Endothelial cell (in vitro differentiated cells): ENCODE measurements at regions not wholly inside any gene's neighbourhood (a gene's known extent, or its start where the extent isn't known, plus 50 kb on each side); places are given as distances from the start of the nearest gene placed in this dataset.

Experiments used
- DNase-seq: peaks from one replicate; pipeline ENCODE4 v3.0.0; 2021; ENCODE audit warnings: low spot score
- H3K27ac Mint-ChIP-seq: one replicate; pipeline ENCODE4 v1.8.0; 2021; ENCODE audit warnings: mixed read lengths, inconsistent platforms; ENCODE audit not compliant: unreplicated experiment
- H3K27me3 Mint-ChIP-seq: one replicate; pipeline ENCODE4 v1.8.0; 2021; ENCODE audit warnings: mild to moderate bottlenecking, moderate library complexity, mixed read lengths, inconsistent platforms; ENCODE audit not compliant: unreplicated experiment
- H3K36me3 Mint-ChIP-seq: one replicate; pipeline ENCODE4 v1.8.0; 2021; ENCODE audit warnings: mild to moderate bottlenecking, low read depth, mixed read lengths, inconsistent platforms; ENCODE audit not compliant: unreplicated experiment
- H3K4me1 Mint-ChIP-seq: one replicate; pipeline ENCODE4 v1.8.0; 2021; ENCODE audit warnings: mild to moderate bottlenecking, mixed read lengths, inconsistent platforms; ENCODE audit not compliant: unreplicated experiment
- H3K4me3 Mint-ChIP-seq: one replicate; pipeline ENCODE4 v1.8.0; 2021; ENCODE audit warnings: mild to moderate bottlenecking, mixed read lengths, inconsistent platforms; ENCODE audit not compliant: unreplicated experiment
- H3K9me3 Mint-ChIP-seq: one replicate; pipeline ENCODE4 v1.8.0; 2021; ENCODE audit warnings: mixed read lengths, inconsistent platforms; ENCODE audit not compliant: unreplicated experiment
- TF ChIP-seq, protein P1 (sequence below): fragments of 200-600 bp; sonication (generic); IDR thresholded peaks from one replicate; pipeline ENCODE4 v1.5.0; 2021; ENCODE audit warnings: antibody characterized with exemption; ENCODE audit not compliant: unreplicated experiment

GRCh38 chrX:39859991-39860861, 237.5 kb downstream of the BCOR start:
- no peaks in the 10 kb centered on the region for H3K36me3 Mint-ChIP-seq
- no peak overlapping the region for H3K4me3 Mint-ChIP-seq
- no peaks in the 10 kb centered on the region for H3K9me3 Mint-ChIP-seq
- H3K27me3 Mint-ChIP-seq: peaks cover 2% of the 10 kb centered on the region
- no peak for DNase-seq
- TF ChIP-seq, protein P1, sequence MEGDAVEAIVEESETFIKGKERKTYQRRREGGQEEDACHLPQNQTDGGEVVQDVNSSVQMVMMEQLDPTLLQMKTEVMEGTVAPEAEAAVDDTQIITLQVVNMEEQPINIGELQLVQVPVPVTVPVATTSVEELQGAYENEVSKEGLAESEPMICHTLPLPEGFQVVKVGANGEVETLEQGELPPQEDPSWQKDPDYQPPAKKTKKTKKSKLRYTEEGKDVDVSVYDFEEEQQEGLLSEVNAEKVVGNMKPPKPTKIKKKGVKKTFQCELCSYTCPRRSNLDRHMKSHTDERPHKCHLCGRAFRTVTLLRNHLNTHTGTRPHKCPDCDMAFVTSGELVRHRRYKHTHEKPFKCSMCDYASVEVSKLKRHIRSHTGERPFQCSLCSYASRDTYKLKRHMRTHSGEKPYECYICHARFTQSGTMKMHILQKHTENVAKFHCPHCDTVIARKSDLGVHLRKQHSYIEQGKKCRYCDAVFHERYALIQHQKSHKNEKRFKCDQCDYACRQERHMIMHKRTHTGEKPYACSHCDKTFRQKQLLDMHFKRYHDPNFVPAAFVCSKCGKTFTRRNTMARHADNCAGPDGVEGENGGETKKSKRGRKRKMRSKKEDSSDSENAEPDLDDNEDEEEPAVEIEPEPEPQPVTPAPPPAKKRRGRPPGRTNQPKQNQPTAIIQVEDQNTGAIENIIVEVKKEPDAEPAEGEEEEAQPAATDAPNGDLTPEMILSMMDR: no peak
- H3K4me1 Mint-ChIP-seq: peaks cover 27% of the 10 kb centered on the region
- no peak overlapping the region for H3K27ac Mint-ChIP-seq

DNA sequence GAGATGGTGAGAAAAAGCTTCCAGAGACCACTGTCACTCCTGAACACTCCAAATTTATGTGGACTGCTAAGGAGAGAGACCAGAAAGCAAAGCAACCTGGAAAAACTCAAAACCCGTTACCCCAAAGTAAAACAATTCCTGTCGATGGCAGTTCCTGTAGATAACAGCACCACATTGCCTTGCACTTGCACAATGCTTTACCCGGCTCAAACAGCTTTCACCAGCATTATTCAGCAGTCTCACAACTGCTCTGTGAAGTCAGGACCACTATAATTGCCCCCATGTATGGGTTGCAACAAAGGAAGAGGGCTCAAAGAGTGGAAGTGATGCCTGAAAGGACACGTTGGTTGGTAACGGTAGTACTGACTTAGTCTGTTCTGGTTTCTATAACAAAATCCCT, 234.8 kb downstream of the BCOR start:
- TF ChIP-seq, protein P1: no peak
- Mint-ChIP-seq H3K27me3 (no peaks in the 10 kb centered on the region), H3K27ac (no peak overlapping the region), H3K4me1 (peaks cover 34% of the 10 kb centered on the region), H3K36me3 (no peaks in the 10 kb centered on the region), H3K9me3 (no peaks in the 10 kb centered on the region), H3K4me3 (no peak overlapping the region)
- no peak for DNase-seq

DNA sequence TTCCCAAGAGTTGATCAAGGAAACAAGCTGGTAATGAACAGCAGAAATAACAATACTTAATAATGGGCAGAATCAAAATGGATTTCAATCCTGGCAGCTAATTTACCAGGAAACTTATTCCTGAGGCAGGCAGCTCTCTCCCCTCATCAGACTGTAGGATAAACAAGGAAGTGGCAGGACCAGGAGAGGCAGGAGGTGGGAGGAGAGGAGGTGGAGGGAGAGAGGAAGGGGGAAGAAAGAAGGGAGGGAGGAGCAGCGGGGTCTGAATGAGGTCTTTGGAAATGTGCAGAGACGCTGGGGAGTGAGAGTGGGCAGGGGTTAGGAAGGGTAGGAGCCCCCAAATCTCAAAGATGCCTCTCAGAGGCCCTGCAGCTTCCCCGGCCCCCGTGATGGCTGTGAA, 231.5 kb downstream of the BCOR start:
- H3K4me3 Mint-ChIP-seq: no peak overlapping the region
- DNase-seq: no peak
- peaks cover 8% of the 10 kb centered on the region for H3K27me3 Mint-ChIP-seq
- peak overlapping the region; percentile 90 for H3K27ac Mint-ChIP-seq
- peaks cover 29% of the 10 kb centered on the region for H3K4me1 Mint-ChIP-seq
- H3K36me3 Mint-ChIP-seq: no peaks in the 10 kb centered on the region
- no peaks in the 10 kb centered on the region for H3K9me3 Mint-ChIP-seq
- TF ChIP-seq, protein P1: no peak

GRCh38 chrX:39869846-39870601, 227.7 kb downstream of the BCOR start:
- Mint-ChIP-seq H3K4me1 (peaks cover 20% of the 10 kb centered on the region), H3K9me3 (no peaks in the 10 kb centered on the region), H3K4me3 (no peak overlapping the region), H3K36me3 (no peaks in the 10 kb centered on the region), H3K27me3 (peaks cover 8% of the 10 kb centered on the region), H3K27ac (no peak overlapping the region)
- no peak for DNase-seq
- TF ChIP-seq, protein P1: no peak

- no peaks in the 10 kb centered on the region for H3K9me3 Mint-ChIP-seq
Measured at GRCh38 chrX:39871648-39872047, 226.1 kb downstream of the BCOR start.

More at GRCh38 chrX:39871648-39872047, 226.1 kb downstream of the BCOR start:
- DNase-seq: no peak
- peaks cover 8% of the 10 kb centered on the region for H3K27me3 Mint-ChIP-seq
- H3K36me3 Mint-ChIP-seq: no peaks in the 10 kb centered on the region
- H3K4me3 Mint-ChIP-seq: no peak overlapping the region
- H3K4me1 Mint-ChIP-seq: peaks cover 9% of the 10 kb centered on the region
- H3K27ac Mint-ChIP-seq: no peak overlapping the region
- TF ChIP-seq, protein P1: no peak
